ENCODE measurements at regions not wholly inside any gene's neighbourhood (a gene's known extent, or its start where the extent isn't known, plus 50 kb on each side); places are given as distances from the start of the nearest gene placed in this dataset.

GRCh38 chr5:58365791-58366190 lies 94.1 kb downstream of the PLK2 start:
- H3K9ac ChIP-seq (ENCODE audit: extremely low read depth, low read length, poor library complexity, severe bottlenecking), result no peak overlapping the region
- no peak overlapping the region for H3K4me3 ChIP-seq (ENCODE audit: low read length)
- H3K9me3 Mint-ChIP-seq, result no peaks in the 10 kb centered on the region
- no peaks in the 10 kb centered on the region for H3K36me3 ChIP-seq (ENCODE audit: control insufficient read depth, insufficient read depth, low read length)
- no peak overlapping the region for H3K27ac ChIP-seq (ENCODE audit: low read depth, low read length)
- H3K27me3 Mint-ChIP-seq (ENCODE audit: insufficient read depth), result no peaks in the 10 kb centered on the region
- TF ChIP-seq, protein P1, sequence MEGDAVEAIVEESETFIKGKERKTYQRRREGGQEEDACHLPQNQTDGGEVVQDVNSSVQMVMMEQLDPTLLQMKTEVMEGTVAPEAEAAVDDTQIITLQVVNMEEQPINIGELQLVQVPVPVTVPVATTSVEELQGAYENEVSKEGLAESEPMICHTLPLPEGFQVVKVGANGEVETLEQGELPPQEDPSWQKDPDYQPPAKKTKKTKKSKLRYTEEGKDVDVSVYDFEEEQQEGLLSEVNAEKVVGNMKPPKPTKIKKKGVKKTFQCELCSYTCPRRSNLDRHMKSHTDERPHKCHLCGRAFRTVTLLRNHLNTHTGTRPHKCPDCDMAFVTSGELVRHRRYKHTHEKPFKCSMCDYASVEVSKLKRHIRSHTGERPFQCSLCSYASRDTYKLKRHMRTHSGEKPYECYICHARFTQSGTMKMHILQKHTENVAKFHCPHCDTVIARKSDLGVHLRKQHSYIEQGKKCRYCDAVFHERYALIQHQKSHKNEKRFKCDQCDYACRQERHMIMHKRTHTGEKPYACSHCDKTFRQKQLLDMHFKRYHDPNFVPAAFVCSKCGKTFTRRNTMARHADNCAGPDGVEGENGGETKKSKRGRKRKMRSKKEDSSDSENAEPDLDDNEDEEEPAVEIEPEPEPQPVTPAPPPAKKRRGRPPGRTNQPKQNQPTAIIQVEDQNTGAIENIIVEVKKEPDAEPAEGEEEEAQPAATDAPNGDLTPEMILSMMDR (conservative IDR thresholded peaks at IDR 0.05), result no peak
- peaks cover 9% of the 10 kb centered on the region for H3K4me1 ChIP-seq (ENCODE audit: control insufficient read depth, insufficient read depth, low read length)
- no peaks in the 10 kb centered on the region for H3K27me3 ChIP-seq (ENCODE audit: control insufficient read depth, insufficient read depth, low read length, poor library complexity, severe bottlenecking)
- H3K27ac Mint-ChIP-seq, result no peak overlapping the region
- H3K4me1 Mint-ChIP-seq, result peaks cover 14% of the 10 kb centered on the region
- 83 to 100% methylated on average over 2 of the region's 3 CpGs for whole genome bisulfite sequencing, 2 experiments (ENCODE audit: insufficient coverage in 1 of 2, insufficient read length in 1 of 2)
- no peak for DNase-seq
- no peak overlapping the region for H3K4me3 Mint-ChIP-seq
- no peaks in the 10 kb centered on the region for H3K36me3 Mint-ChIP-seq (ENCODE audit: low read depth)
- H3K9me3 ChIP-seq (ENCODE audit: control insufficient read depth, low read length), result peaks cover 5% of the 10 kb centered on the region

DNA sequence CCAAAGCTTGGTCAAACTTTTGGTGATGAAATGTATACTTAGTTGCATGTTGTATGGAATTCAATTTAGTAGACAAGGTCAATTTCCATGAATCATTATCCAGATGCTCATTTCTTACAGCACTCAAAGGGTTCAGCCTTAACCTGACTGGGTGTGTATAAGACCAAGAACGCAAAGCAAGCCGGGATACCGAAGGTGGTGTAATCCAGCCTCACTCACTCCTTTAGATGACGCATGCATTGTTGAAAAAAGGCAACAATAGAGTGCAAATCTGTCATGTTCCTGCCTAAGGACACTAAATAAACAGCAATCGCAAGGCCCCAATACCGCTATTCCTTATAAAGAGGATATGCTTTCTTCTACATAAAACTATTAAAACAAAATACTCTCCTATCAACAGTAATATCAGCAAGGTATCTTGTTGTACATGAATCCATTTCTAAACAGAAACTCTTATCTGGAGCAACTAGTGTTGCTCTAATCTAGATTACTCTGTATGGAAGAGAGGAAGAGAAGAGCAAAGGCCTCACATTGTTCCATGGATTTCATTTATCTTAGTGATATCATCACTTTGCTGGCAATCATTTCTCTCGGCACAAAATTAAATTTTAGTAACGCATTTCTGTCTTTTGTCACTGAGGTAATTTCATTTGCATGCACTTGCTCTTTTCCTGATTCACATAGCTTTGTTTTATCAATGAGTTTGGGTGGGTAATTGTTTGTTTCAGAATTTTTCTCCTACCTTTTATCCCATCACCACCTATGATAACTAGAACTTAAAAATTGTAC lies 96.2 kb downstream of the PLK2 start:
- DNase-seq, result no peak
- H3K27ac ChIP-seq (ENCODE audit: low read depth, low read length), result no peak overlapping the region
- H3K27me3 ChIP-seq (ENCODE audit: control insufficient read depth, insufficient read depth, low read length, poor library complexity, severe bottlenecking), result no peaks in the 10 kb centered on the region
- Mint-ChIP-seq H3K4me3 (no peak overlapping the region), H3K27me3 (ENCODE audit: insufficient read depth) (no peaks in the 10 kb centered on the region), H3K27ac (no peak overlapping the region), H3K36me3 (ENCODE audit: low read depth) (no peaks in the 10 kb centered on the region), H3K9me3 (no peaks in the 10 kb centered on the region), H3K4me1 (peaks cover 7% of the 10 kb centered on the region)
- no peak overlapping the region for H3K9ac ChIP-seq (ENCODE audit: extremely low read depth, low read length, poor library complexity, severe bottlenecking)
- H3K4me1 ChIP-seq (ENCODE audit: control insufficient read depth, insufficient read depth, low read length), result peaks cover 7% of the 10 kb centered on the region
- TF ChIP-seq, protein P1 (conservative IDR thresholded peaks at IDR 0.05), result no peak
- H3K9me3 ChIP-seq (ENCODE audit: control insufficient read depth, low read length), result no peaks in the 10 kb centered on the region
- 92 to 96% methylated on average over 6 to 8 of the region's 8 CpGs for WGBS, 2 experiments (ENCODE audit: insufficient coverage in 1 of 2, insufficient read length in 1 of 2)
- no peaks in the 10 kb centered on the region for H3K36me3 ChIP-seq (ENCODE audit: control insufficient read depth, insufficient read depth, low read length)
- H3K4me3 ChIP-seq (ENCODE audit: low read length), result no peak overlapping the region

GRCh38 chr5:58362135-58362534 lies 97.8 kb downstream of the PLK2 start:
- peaks cover 7% of the 10 kb centered on the region for H3K4me1 Mint-ChIP-seq
- Histone ChIP-seq H3K27me3 (ENCODE audit: control insufficient read depth, insufficient read depth, low read length, poor library complexity, severe bottlenecking) (no peaks in the 10 kb centered on the region), H3K27ac (ENCODE audit: low read depth, low read length) (no peak overlapping the region), H3K4me1 (ENCODE audit: control insufficient read depth, insufficient read depth, low read length) (peaks cover 7% of the 10 kb centered on the region), H3K4me3 (ENCODE audit: low read length) (no peak overlapping the region), H3K36me3 (ENCODE audit: control insufficient read depth, insufficient read depth, low read length) (no peaks in the 10 kb centered on the region), H3K9me3 (ENCODE audit: control insufficient read depth, low read length) (no peaks in the 10 kb centered on the region), H3K9ac (ENCODE audit: extremely low read depth, low read length, poor library complexity, severe bottlenecking) (no peak overlapping the region)
- H3K27me3 Mint-ChIP-seq (ENCODE audit: insufficient read depth), result no peaks in the 10 kb centered on the region
- H3K27ac Mint-ChIP-seq, result no peak overlapping the region
- no peaks in the 10 kb centered on the region for H3K36me3 Mint-ChIP-seq (ENCODE audit: low read depth)
- no peak for DNase-seq
- no peak overlapping the region for H3K4me3 Mint-ChIP-seq
- TF ChIP-seq, protein P1 (conservative IDR thresholded peaks at IDR 0.05), result no peak
- H3K9me3 Mint-ChIP-seq, result no peaks in the 10 kb centered on the region
- WGBS, 2 experiments (ENCODE audit: insufficient coverage in 1 of 2, insufficient read length in 1 of 2), result 84 to 93% methylated on average over 2 to 3 of the region's 3 CpGs

Measured in endodermal cell (in vitro differentiated cells).